Islet of Langerhans (tissue), 1 donor: ENCODE measurements at regions not wholly inside any gene's neighbourhood (a gene's known extent, or its start where the extent isn't known, plus 50 kb on each side); places are given as distances from the start of the nearest gene placed in this dataset.

Source experiments
- FAIRE-seq: peaks from one replicate; lab custom pipeline; 2011; peaks lifted over from hg19 to GRCh38; lab: Jason Lieb, UNC

DNA sequence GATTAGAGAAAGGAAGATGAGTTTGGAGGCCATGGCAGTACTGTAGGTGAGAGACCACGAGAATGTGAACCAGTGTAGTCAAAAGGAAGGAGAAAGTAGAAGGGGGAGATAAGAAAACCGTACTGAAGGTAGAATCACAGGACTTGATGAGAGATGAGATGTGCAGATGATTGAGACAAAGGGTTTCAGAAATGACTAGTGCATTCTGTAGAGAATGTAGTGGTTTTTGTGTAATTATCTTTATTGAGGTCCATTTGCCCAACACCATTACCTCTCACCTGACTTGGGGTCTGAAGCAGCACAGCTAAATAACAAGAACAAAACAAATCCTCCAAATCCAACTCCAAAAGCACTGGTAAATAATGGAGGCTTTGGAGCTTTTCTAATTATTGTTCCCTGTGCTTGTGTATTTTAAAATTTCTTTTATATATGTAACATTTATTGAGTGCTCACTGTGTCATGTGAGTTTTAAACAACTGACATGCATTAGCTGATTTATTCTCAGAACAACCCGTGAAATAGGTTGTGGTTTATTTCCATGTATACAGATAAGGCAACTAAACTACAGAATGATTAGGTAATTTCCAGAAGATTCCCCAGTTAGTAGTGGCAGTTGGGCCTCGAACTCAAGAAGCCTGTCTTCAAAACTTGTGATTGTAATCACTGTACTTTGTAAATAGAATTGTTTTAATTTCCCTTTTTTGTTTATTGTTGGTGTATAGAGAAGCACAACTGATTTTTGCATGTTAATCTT is 390.0 kb downstream of the AEBP2 start:
- FAIRE-seq = no peak

DNA sequence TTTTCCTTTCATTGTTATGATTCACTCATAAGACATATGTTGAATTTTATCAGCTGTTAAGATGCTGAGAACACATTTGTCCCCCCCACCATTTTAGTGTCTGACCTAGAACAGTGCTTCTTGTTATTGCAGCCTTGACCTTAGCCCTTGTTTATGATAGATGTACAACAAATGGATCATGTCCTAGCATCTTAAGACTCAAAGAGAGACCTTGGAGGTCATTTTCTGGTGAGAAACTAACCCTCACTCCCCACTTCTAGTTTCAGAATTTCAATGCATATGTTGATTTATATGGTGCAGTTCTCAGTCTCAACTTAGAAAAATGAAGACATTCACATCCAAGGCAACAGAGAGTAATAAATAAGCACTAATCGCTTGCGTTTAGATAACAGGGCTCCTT is 391.2 kb downstream of the AEBP2 start:
- FAIRE-seq = no peak

DNA sequence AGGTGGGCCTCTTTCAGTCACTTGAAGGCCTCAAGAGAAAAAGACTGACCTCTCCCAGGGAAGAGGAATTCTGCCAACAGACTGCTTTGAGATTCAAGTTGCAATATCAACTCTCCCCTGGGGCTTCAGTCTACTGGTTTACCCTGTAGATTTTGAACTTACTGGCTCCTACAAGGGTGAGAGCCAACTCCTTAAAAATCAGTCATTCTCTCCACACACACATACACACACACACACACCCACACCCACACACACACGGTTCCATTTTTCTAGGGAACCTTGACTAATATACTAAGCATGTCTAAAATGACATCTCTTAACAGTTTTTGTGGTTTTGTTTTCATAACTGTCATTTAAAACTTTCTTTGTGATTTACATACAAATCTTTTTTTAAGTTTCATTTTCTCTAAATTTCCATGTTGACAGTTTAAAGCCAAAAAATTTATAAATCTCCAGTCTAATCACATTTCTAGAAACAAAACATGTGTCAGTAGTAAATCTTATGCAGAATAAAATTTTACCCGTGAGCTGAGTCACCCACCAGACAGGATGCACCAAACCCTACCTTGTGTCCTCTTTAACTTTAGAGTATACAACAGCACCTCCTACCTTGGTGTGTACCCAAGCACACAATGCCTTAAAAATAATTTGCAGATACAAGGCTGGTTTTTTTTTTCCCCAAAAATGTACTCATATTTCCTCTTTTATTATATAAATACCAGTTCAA is 394.6 kb downstream of the AEBP2 start:
- no peak for FAIRE-seq

DNA sequence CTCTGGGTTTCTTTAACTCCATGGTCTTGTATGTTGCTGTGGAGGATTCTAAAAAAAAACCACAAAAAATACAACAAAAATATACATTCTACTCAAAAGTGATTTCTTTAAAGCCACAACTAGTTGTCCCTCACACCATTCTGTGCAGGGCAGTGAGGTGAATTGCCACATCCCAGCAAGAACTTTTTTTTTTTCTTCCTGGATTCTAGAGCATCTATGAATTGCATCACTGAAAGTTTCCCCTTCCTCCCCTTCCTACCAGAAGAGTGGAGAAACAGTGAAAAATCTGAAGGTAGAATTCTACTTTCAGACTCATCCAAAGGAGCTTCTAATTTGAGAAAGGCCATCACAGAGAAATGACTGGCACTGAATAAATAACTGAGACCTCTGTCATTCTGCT is 395.3 kb downstream of the AEBP2 start:
- FAIRE-seq = no peak

DNA sequence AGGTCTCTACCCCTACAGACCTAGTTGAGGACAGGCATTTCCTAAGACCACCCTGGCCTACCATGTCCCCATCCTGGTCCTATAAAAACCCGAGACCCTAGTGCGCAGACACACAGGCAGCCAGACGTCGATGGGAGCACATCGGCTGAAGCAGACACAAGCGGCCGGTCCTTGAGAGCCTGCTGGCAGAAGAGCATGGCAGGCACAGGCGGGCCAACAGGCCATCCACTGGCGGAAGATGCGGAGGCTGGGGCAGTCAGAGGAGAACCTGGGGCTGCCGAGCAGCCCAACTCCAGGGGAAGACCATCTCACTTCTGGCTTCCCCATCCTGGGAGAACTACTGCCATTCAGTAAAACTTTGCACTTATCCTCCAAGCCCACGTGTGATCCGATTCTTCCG is 396.8 kb downstream of the AEBP2 start:
- no peak for FAIRE-seq

DNA sequence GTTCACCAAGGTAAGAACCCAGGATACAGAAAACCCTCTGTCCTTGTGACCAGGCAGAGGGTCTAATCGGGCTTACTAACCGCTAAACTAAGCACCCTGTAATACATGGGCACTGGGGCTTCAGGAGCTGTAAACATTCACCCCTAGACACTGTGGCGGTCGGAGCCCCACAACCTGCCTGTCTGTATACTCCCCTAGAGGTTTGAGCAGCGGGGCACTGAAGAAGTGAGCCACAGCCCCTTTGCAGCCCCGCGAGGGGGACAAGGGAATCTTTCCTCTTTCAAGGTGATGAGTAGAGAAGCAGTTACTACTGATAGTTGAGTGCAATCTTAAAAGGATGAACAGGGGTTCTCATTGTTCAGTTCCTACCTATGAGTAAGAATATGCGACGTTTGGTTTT is 397.2 kb downstream of the AEBP2 start:
- no peak for FAIRE-seq

DNA sequence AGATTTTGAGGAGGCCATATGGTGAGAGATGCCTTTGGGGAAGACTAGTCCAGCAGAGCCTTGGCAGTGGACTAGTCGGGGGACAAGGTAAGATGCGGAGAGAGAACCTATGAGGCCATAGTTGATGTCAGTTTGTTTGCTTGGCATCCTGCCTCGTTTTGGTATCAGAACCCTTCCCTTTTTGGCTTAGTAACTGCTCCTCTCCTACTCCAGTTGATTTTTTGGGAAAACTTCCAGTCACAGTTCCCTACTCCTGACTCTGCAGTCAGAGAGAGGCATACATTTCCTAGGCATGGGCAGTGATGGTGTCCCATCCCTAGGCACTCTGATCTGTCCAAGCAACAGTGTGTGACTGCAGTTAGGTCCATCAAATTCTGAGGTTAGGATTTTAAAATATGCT is 398.3 kb downstream of the AEBP2 start:
- FAIRE-seq = no peak

DNA sequence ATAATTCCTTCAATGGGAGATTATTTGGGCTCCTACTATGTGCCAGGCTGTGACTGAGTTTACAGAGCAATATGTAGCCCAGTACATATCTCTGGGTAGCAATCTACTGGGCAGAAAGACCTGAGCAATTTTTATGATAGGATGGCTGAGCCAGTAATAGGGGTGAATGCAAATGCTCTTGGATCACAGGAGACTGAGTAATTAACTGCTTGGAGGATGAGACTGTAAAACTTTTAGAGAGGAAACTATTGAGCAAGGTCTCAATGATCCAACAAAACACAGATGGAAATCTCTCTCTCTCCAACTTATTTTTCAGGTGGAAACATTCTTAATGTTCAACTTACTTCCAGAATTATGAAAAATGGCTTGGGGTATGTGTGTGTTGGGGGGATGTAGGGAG is 402.2 kb downstream of the AEBP2 start:
- no peak for FAIRE-seq

DNA sequence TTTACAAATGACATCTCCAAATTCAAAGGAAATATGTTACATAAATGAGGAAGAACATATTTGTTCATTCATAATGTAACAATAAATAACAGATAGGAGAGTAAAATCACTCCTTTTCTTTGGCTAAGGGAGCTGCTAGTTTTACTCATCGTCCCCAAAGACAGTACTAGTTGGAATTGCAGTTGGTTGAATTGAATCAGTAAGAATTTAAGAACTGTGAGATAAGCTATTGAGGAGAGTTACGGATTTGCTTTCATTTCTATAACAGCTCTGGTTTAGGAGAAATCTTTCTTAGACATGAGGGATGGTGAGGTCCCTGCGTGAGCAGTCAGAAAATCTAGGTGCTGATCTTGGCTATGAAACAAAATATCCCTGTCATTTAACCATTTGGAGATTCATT is 402.8 kb downstream of the AEBP2 start:
- no peak for FAIRE-seq

DNA sequence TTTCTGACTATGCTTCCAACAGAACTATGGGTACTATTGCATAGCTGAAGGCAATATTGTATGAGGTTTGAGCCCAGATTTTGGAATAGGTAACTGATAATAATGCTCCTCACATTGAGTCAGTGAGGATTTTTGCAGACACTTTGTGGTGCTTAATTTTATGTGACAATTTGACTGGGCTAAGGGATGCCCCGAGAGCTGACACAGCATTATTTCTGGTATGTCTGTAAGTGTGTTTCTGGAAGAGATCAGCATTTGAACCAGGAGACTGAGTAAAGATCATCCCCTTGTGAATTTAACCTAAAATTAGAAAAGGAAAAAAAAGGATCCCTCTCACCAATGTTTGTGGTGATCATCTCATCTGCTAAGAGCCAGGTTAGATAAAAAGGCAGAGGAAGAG is 404.9 kb downstream of the AEBP2 start:
- no peak for FAIRE-seq

DNA sequence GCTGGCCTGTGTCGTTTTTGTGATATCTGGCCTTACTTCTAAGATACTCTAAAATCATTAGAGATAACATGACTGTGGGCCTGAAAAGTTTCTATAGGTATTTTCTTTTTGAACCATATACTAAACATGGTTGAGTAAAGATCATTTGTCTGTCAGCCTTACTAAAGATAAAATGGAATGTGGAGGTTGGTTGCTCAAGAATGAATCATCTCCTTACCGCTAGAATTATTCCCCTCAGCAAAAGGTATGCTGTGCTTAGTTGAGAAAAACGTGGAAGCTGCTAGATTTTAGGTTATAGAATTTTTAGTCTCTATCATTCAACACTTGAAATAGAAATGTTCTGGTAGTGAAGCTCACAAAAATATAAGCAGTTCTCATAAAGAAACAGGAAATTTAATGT is 407.3 kb downstream of the AEBP2 start:
- no peak for FAIRE-seq

DNA sequence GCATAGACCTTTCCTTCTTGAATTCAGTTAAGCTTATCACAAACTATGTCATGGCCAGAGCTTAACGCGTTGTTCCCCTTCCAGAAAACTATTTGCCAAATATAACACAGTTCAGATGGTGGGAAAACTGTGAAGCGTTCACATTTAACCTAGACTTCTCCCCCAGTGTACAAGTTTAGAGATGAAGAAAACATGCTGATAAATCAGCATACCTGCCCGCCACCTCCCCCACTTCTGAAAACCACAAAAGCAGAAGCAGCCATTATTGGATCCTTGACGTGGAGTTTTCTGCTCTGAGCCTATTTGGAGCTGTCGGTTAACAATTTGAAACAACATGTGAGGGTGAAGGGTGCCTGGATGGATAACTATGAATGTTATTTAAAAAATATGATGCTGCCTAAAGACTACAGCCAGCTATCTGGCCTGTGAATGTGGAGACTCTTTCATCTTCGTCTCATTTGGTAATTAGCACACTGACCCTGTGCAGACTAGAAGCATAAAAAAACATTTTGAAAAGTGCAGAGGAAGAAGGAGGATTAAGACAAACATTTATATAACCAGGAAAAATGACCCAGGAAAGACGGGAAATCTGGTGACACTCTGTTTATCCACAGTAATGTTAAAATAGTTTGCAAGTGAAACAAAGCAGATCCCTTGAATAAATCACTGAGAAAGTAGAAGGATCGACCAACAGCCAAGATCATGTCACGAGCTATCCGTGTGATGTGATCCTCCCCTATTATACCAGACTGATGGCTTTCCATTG is 408.2 kb downstream of the AEBP2 start:
- FAIRE-seq = no peak

DNA sequence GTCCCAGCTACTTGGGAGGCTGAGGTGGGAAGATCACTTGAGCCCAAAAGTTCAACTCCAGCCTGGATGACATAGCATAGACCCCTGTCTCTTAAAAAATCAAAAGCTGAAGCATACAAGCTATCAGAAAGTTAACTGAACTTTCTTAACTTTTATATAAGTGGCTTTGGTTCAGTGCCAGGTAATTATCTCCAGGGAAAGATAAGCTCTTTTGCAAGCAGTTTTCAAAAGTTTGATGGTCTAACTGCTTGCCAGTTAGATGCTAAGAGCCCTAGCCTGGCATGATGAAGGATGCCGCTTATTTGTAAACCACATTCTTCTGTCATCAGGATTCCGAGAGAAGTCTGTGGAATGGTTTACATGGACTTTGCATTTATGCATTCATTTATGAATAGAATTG is 409.1 kb downstream of the AEBP2 start:
- no peak for FAIRE-seq

DNA sequence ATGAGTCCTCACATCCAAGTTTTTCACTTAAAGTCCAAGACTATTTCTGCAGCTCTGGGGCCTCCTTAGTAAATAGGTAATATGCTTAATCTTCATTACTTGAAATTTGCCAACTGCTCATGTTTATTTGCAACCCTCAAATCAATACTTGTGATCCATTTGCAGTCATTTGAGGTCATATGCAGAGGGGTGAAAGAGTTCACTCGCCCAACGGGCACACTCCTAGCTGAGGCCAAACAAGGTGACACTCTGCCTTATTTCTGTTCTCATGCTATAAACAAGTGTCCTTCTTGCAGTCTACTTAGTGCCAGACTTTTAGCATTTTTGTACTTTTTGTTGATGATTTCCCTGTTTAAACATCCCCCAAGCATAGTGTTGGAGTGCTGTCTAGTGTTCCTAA is 409.9 kb downstream of the AEBP2 start:
- no peak for FAIRE-seq

DNA sequence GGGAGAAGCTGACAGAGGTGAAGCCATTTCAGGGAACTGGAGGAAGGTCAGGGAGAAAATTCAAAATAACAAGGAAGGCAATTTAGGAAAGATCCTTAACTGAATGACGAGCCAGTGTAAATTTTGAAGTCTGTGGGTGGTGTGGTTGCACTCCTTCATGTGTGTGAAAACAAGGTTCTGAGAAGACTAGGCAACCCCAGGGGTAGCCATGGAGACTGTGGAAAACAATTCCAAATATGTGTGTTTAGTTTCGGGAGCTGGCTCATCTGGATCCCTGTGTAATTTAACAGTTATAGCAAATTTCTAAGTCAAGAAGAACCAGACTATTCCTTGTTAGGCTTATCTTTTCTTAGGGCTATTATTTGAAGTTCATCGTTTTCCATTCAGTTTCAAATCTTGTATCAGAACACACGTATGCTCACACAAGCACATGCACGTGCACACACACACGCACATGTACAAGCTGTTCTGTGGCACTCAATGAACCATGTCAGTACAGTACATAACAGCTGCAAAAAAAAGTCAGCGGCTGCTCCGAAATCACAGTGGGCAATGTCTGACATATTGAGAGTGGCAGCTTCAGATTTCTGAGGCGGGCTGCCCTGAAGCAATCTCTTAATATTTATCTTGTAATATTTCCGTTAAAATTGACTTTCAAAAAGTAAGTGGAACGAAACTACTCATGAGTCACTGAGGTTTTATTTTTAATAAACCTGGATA is 411.2 kb downstream of the AEBP2 start:
- FAIRE-seq = no peak

DNA sequence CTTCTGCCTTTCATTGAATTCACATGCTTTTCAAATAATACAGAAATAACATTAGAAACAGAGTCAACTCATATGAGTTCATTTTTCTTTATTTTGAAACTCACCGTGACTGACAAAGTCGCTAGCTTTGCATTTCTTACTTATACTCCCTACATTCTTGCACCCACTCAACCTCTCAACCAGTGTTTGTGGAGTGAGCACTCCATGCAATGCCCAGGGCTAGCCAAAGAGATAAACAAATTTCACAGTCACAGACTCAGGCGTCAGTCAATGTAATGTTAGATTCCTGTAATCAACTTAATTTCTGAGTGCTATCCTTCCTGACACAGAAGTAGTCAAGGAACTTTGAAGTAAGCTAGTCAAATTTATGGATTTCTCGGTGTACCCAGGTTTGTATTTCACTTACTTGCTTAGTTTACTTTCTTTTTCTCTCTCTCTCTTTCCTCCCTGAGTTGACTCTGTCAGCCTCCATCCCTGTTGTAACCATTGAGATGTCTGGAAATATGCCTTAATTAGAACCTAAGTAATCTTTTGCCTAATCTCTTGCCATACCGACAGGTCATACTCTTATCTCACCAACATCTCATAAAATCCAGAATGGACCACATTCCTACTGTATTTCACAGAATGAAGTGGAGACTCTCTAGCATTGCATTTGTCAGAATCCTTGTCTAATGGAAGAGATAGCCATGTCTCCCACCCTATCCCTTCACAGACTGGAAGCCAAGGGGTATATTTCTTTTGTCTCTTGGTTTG is 413.0 kb downstream of the AEBP2 start:
- no peak for FAIRE-seq

DNA sequence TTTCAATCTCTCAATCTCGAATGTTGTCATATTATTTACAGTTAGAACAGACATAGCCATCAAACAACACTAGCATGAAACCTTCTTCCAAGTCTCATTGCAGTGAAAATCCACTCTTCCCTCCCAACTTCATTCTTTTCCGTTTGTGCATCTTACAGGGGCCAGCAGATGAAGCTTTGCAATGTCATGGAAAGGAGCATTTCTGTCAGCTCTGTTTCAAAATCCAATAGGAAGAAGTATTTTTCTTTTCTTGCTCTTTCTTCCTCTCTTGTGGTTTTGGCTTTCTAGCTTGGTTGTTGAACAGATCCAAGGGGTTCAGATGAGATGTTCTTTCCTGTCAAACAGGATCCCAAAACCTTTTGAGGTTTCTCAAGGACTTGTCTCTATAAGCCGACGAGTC is 416.6 kb downstream of the AEBP2 start:
- no peak for FAIRE-seq

DNA sequence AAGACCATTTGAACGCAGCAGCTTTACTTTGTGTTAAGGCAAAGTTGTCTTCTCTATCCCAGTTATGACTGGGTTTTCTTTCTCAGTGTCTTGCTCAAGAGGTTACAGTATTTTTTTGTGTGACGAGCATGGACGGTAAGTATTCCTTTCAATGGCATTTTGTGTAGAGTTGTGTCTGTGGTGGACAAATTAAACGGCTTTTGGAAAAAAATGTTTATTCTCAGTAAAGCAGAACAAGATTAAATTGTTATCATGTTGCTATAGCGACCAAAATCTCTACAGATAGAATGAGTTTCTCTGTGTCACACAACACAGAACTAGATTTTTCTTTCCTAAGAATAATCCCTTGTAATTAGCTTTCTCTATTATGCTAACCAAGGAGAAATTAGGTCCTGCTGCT is 417.1 kb downstream of the AEBP2 start:
- no peak for FAIRE-seq

DNA sequence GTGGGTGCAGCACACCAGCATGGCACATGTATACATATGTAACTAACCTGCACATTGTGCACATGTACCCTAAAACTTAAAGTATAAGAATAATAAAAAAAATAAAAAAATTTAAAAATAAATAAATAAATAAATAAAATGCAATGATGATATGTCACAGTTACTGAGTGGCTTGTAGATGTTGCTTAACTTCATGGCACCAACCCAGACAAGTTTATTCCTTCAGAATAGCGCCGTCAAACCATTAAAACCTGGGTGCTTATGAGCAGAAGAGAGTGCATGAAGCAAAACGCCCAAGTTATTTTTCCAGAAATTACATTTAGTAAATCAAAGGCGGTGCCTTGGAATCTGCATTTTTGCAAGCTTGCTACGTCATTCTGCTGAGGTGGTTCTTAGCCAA is 417.9 kb downstream of the AEBP2 start:
- FAIRE-seq = no peak

DNA sequence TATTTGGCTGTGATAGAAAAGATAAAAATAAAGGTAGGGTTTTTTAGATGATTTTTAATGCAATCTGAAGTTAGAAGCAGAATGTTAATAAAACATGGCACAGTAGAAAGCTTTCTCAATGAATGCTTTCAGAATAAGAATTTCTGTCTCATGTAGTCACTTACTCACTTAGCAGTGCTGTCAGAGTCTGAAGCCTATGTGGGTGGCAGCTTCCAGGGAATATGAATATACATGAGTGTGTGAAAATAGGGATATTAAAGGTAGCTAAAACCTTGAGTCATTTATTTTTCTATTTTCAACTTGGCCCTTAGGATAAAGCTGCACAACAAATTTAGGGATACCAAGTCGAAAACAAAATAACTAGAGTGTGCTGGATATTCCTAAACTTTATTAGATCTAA is 427.9 kb downstream of the AEBP2 start:
- no peak for FAIRE-seq

DNA sequence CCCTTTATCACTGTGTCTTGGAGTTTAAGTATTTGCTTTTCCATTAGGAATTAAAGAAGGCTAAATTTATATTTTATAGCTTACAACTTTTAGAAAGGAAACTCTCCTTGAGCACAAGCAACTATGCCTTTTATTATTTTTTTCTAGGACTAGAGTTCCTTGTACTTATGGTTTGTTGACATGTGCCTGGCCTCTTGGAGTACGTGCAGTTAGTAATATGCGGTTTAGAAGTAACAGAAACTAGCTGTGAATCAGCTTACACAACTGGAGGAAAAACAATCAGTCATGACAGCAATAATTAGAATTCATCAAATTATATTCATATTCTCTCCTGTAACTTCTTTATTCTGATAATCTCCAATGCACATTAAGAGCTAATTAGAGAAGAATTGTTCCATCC is 428.7 kb downstream of the AEBP2 start:
- FAIRE-seq = no peak

DNA sequence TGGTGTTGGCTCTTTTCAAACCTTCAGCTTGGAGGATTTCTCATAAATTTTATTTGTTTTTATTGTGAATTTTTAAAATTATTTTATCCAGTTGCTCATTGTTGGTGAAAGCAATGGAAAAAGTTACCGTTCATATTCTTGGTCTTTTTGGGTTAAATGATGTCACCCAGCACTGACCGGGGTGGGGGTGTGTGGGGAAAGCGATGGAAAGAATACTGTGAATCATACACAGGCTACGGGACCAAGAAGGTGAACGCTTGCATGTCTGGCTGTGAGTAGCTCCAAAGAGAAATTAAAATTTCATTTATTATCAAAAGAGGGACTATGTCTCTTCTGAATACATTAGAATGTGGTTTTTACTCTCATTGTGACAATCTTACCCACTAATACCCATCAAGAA is 430.1 kb downstream of the AEBP2 start:
- no peak for FAIRE-seq
